ENCODE measurements at regions not wholly inside any gene's neighbourhood (a gene's known extent, or its start where the extent isn't known, plus 50 kb on each side); places are given as distances from the start of the nearest gene placed in this dataset.

- Histone ChIP-seq H3K9me3 (ENCODE audit: insufficient read depth, low read length) (no peaks in the 10 kb centered on the region), H4K20me1 (ENCODE audit: low read depth, low read length) (no peaks in the 10 kb centered on the region), H3F3A (ENCODE audit: insufficient read depth) (no peaks in the 10 kb centered on the region), H3K9ac (ENCODE audit: low read length) (no peak overlapping the region), H3K36me3 (ENCODE audit: low read length) (no peaks in the 10 kb centered on the region), H3K4me2 (ENCODE audit: low read depth, low read length, poor library complexity, severe bottlenecking) (no peak overlapping the region), H3K4me3 (ENCODE audit: insufficient read depth, low read length, poor library complexity, severe bottlenecking) (no peak overlapping the region), H3K27ac (ENCODE audit: low read depth, low read length) (no peak overlapping the region), H3K79me2 (ENCODE audit: insufficient read depth, low read length) (no peaks in the 10 kb centered on the region), H3K27me3 (ENCODE audit: low read length) (no peaks in the 10 kb centered on the region), H2AFZ (ENCODE audit: low read depth, low read length, severe bottlenecking) (no peak overlapping the region), H3K9me2 (replicated peaks; ENCODE audit: insufficient read depth, low read length) (no peaks in the 10 kb centered on the region)
- TF ChIP-seq EZH2phosphoT487 (conservative IDR thresholded peaks at IDR 0.05; ENCODE audit: low read length) = no peak
- no peak for TF ChIP-seq CTCF (IDR thresholded peaks at IDR 0.05; ENCODE audit: insufficient read depth, low read length, poor library complexity, severe bottlenecking)
Measured at GRCh38 chr15:98324341-98324970, 323.9 kb upstream of the IGF1R start.

- TF ChIP-seq EZH2phosphoT487 (conservative IDR thresholded peaks at IDR 0.05; ENCODE audit: low read length) (no peak), CTCF (IDR thresholded peaks at IDR 0.05; ENCODE audit: insufficient read depth, low read length, poor library complexity, severe bottlenecking) (no peak)
- no peak overlapping the region for H3K9ac ChIP-seq (ENCODE audit: low read length)
- no peak overlapping the region for H3K4me3 ChIP-seq (ENCODE audit: insufficient read depth, low read length, poor library complexity, severe bottlenecking)
- no peaks in the 10 kb centered on the region for H3K9me2 ChIP-seq (replicated peaks; ENCODE audit: insufficient read depth, low read length)
- H3K9me3 ChIP-seq (ENCODE audit: insufficient read depth, low read length) = no peaks in the 10 kb centered on the region
- H4K20me1 ChIP-seq (ENCODE audit: low read depth, low read length) = no peaks in the 10 kb centered on the region
- H3K27ac ChIP-seq (ENCODE audit: low read depth, low read length) = no peak overlapping the region
- H2AFZ ChIP-seq (ENCODE audit: low read depth, low read length, severe bottlenecking) = no peak overlapping the region
- H3K36me3 ChIP-seq (ENCODE audit: low read length) = no peaks in the 10 kb centered on the region
- no peak overlapping the region for H3K4me2 ChIP-seq (ENCODE audit: low read depth, low read length, poor library complexity, severe bottlenecking)
- no peaks in the 10 kb centered on the region for H3F3A ChIP-seq (ENCODE audit: insufficient read depth)
- H3K27me3 ChIP-seq (ENCODE audit: low read length) = no peaks in the 10 kb centered on the region
- no peaks in the 10 kb centered on the region for H3K79me2 ChIP-seq (ENCODE audit: insufficient read depth, low read length)
Measured at GRCh38 chr15:98326804-98327203, 321.5 kb upstream of the IGF1R start.

GRCh38 chr15:98330258-98330657 lies 318.1 kb upstream of the IGF1R start:
- no peaks in the 10 kb centered on the region for H3K36me3 ChIP-seq (ENCODE audit: low read length)
- no peaks in the 10 kb centered on the region for H4K20me1 ChIP-seq (ENCODE audit: low read depth, low read length)
- H3K4me3 ChIP-seq (ENCODE audit: insufficient read depth, low read length, poor library complexity, severe bottlenecking) = no peak overlapping the region
- no peaks in the 10 kb centered on the region for H3K9me2 ChIP-seq (replicated peaks; ENCODE audit: insufficient read depth, low read length)
- H2AFZ ChIP-seq (ENCODE audit: low read depth, low read length, severe bottlenecking) = no peak overlapping the region
- H3K9ac ChIP-seq (ENCODE audit: low read length) = no peak overlapping the region
- no peaks in the 10 kb centered on the region for H3K9me3 ChIP-seq (ENCODE audit: insufficient read depth, low read length)
- no peaks in the 10 kb centered on the region for H3K79me2 ChIP-seq (ENCODE audit: insufficient read depth, low read length)
- no peaks in the 10 kb centered on the region for H3F3A ChIP-seq (ENCODE audit: insufficient read depth)
- no peak overlapping the region for H3K4me2 ChIP-seq (ENCODE audit: low read depth, low read length, poor library complexity, severe bottlenecking)
- TF ChIP-seq CTCF (IDR thresholded peaks at IDR 0.05; ENCODE audit: insufficient read depth, low read length, poor library complexity, severe bottlenecking) (no peak), EZH2phosphoT487 (conservative IDR thresholded peaks at IDR 0.05; ENCODE audit: low read length) (no peak)
- H3K27ac ChIP-seq (ENCODE audit: low read depth, low read length) = no peak overlapping the region
- no peaks in the 10 kb centered on the region for H3K27me3 ChIP-seq (ENCODE audit: low read length)
